NCI-H2196 treated with DMSO at 0.1 percent for 48 hours (cell line): ENCODE measurements at regions not wholly inside any gene's neighbourhood (a gene's known extent, or its start where the extent isn't known, plus 50 kb on each side); places are given as distances from the start of the nearest gene placed in this dataset.
"Not testable (repeated sequence)": the region's sequence is repeated elsewhere in the genome, so short reads cannot be mapped to it uniquely, and the experiment has no call there.

Source experiments
- DNase-seq: peaks from one replicate; lab custom pipeline; 2025; ENCODE audit not compliant: unreplicated experiment; lab: John Stamatoyannopoulos, UW

- no peak for DNase-seq
These were observed 125.8 kb upstream of the STARD13 start for GRCh38 chr13:33411312-33411711.

GRCh38 chr13:33415822-33416221, 130.3 kb upstream of the STARD13 start:
- no peak for DNase-seq

DNA sequence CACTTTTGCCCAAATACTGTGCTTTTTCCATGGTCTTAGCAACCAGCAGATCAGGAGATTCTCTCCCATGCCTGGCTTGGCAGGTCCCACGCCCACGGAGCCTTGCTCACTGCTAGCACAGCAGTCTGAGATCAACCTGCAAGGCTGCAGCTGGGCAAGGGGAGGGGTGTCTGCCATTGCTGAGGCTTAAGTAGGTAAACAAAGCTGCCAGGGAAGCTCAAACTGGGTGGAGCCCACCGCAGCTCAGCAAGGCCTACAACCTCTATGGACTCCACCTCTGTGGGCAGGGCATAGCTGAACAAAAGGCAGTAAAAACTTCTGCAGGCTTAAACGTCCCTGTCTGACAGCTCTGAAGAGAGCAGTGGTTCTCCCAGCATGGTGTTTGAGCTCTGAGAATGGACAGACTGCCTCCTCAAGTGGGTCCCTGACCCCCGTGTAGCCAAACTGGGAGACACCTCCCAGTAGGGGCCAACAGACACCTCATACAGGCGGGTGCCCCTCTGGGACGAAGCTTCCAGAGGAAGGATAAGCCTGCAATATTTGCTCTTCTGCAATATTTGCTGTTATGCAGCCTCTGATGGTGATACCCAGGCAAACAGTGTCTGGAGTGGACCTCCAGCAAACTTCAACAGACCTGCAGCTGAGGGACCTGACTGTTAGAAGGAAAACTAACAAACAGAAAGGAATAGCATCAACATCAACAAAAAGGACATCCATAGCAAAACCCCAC, 132.8 kb upstream of the STARD13 start:
- not testable (repeated sequence) for DNase-seq

- not testable (repeated sequence) for DNase-seq
These were observed 134.6 kb upstream of the STARD13 start for GRCh38 chr13:33420117-33420516.

- DNase-seq: no peak
These were observed 140.6 kb upstream of the STARD13 start for GRCh38 chr13:33426131-33426530.

GRCh38 chr13:33433316-33433715, 147.8 kb upstream of the STARD13 start:
- no peak for DNase-seq

DNA sequence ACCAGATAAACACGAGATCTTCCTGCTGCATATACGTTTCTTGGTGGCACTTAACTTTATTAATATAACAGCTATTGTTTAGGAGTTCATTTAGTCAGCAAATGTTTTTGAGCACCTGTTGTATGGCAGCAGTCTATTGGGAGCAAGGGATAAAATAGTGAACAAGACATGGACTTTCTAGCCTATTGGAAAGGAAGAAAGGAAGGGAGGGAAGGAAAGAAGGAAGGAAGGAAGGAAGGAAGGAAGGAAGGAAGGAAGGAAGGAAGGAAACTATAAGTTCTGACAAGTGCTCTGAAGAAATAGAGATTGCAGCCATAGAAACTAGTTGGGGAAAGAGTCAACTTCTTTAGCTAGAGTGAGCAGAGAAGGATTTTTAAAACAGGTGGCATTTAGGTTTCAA, 149.1 kb upstream of the STARD13 start:
- DNase-seq: no peak

DNA sequence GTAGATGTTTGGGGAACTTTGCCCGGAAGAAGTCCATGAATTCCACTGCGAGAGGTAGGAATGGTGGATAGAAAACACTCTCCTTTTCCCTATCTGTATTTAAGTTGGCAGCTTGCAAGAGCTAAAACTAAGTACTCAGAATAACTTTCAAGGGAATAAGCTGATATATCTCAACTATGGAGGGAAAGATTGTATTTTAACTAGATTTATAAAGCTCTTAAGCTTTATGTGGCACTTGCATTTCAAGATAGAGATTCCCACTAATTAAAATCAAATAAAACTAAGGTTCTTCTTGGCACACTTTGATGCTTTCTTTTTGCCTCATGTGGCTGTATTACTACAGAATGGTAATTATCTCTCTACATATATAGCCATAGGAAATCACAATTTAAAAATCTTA, 149.7 kb upstream of the STARD13 start:
- no peak for DNase-seq

GRCh38 chr13:33438918-33439317, 153.4 kb upstream of the STARD13 start:
- DNase-seq: no peak

- DNase-seq: no peak
These were observed 155.5 kb upstream of the STARD13 start for GRCh38 chr13:33441015-33441414.

- DNase-seq: no peak
These were observed 159.5 kb upstream of the STARD13 start for GRCh38 chr13:33445024-33445423.

DNA sequence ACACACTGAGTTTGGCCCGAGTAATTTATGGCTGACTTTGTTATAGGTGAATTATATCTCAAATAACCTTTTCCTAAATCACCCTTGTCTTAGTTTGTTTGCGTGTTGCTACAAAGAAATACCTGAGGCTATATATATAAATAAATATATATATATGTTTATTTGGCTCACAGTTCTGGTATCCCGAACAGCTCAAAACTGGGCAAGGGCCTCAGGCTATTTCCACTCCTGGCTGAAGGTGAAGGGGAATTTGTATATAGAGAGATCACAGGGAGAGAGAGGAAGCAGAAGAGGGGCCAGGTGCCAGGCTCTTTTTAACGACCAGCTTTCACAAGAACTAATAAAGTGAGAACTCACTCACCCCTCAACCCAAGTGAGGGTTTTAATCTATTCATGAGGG, 159.9 kb upstream of the STARD13 start:
- no peak for DNase-seq

GRCh38 chr13:33446821-33447725, 161.5 kb upstream of the STARD13 start:
- no peak for DNase-seq

GRCh38 chr13:33448889-33449288, 163.3 kb upstream of the STARD13 start:
- no peak for DNase-seq

- no peak for DNase-seq
These were observed 165.6 kb upstream of the STARD13 start for GRCh38 chr13:33450956-33451709.

DNA sequence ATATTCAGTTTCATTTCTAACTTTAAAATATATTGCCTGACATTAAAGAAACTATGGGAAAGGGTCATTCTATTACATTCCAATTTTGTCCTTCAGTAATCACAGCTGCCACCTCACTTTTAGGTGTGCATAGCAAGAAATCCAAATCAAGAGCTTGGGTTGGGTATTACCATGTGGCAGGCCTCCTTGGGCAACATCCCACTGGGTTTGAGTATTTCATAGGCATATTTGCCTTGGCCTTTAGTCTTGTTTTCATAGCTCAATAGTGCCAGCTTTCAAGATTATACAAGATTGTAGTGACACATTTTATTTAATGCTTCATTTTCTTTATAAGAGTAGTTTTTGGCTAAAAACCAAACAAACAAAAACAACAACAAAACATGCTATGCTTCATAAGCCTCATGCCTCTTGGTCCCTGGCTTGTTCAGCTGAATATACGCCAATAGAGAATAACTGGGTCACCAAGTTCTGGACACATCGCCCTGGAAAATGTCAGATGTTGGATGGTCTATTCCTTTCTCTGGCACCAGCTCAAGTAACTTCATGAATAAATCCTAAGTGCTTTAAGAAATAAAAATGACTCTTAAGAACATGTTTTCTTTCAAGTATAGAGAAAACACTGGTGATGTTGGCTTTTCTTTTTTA, 167.4 kb upstream of the STARD13 start:
- no peak for DNase-seq

DNA sequence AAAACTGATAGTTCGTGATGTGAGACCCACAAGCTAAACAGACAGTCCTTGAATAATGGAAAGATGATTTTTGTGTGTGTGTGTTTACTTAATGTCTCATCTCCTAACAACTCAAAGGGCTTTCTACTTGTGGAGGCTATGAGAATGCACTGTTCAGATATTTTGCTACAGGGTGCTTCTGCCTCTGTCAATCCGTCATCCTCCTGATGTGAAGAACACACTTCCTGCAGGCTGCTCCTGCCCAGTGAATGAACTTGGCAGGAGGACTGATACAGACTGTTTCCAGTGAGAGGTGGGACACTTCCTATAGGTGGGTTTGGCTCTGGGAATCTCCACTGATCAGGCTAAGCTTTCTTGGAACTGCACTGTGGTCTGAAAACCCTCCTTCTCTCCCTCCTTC, 168.4 kb upstream of the STARD13 start:
- no peak for DNase-seq

DNA sequence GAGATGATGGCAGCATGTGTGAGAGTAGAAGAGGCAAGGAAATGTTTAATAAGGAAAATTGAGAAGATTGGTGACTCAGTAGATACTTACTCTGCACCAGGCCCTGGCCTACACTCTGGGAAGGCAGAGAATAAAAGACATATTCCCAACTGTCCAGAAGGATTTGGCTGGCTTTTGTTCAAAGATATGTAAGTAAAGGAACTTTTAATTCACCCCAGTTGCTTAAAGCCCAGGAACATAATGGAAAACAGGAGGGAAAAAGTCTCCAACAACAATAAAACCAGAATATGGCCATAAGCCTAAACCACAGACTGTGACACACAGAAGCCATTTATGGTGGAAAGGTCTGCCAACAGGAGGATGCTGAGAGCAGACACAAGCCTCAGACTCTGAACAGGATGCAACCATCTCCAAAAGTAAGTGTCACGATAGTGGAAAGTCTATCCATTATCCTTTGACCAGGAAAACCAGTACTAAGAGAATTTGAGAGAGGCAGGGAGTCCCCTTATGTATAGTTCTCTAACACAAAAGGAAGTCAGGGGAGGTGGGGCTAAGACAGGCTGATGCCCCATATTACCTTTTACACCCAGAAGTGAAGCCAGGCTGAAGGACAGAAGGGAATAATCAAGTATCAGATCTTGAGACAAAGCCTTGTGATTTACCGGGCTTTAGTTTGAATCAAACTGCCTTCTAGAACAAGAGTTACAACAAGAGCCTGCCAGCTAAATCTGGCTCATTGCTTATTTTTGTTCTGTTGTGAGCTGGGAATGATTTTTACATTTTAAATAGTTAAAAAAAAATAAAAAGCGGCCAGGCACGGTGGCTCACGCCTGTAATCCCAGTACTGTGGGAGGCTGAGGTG, 169.5 kb upstream of the STARD13 start:
- no peak for DNase-seq

GRCh38 chr13:33459702-33460101, 174.1 kb upstream of the STARD13 start:
- DNase-seq: no peak

GRCh38 chr13:33462109-33462508, 176.6 kb upstream of the STARD13 start:
- DNase-seq: no peak
